BE2C (cell line): ENCODE measurements at regions not wholly inside any gene's neighbourhood (a gene's known extent, or its start where the extent isn't known, plus 50 kb on each side); places are given as distances from the start of the nearest gene placed in this dataset.

ENCODE experiments used
- DNase-seq: peaks from one replicate; pipeline ENCODE4 v3.0.0-alpha.2; 2020
- H3K27me3 ChIP-seq: fragments of 250-450 bp; sonication (Bioruptor Pico); 2 replicates; pipeline ENCODE4 v1.5.1; 2020; ENCODE audit warnings: mild to moderate bottlenecking
- H3K36me3 ChIP-seq: fragments of 250-450 bp; sonication (Bioruptor Pico); 2 replicates; pipeline ENCODE4 v1.5.1; 2020; ENCODE audit warnings: mild to moderate bottlenecking
- H3K4me1 ChIP-seq: fragments of 250-450 bp; sonication (Bioruptor Pico); 2 replicates; pipeline ENCODE4 v1.5.1; 2020
- H3K4me3 ChIP-seq: 2 replicates; pipeline ENCODE4 v1.5.1; 2011; ENCODE audit warnings: low read depth, low read length
- H3K9me3 ChIP-seq: fragments of 250-450 bp; sonication (Bioruptor Pico); 2 replicates; pipeline ENCODE4 v1.5.1; 2020
- CTCF ChIP-seq: IDR thresholded peaks from 2 replicates; pipeline ENCODE4 v1.5.1; 2012; ENCODE audit warnings: mild to moderate bottlenecking, low read depth, low read length

GRCh38 chr13:103694033-103694432 lies 627.8 kb upstream of the SLC10A2 start:
- no peak for TF ChIP-seq CTCF
- Histone ChIP-seq H3K4me3 (no peak overlapping the region), H3K4me1 (peaks cover 11% of the 10 kb centered on the region), H3K27me3 (no peaks in the 10 kb centered on the region), H3K9me3 (no peaks in the 10 kb centered on the region), H3K36me3 (no peaks in the 10 kb centered on the region)
- peak; percentile 40 for DNase-seq

GRCh38 chr13:103692442-103692841 lies 626.2 kb upstream of the SLC10A2 start:
- no peaks in the 10 kb centered on the region; the same call in 1 of the 2 replicates for H3K9me3 ChIP-seq
- H3K36me3 ChIP-seq, result no peaks in the 10 kb centered on the region
- no peak for DNase-seq
- peaks cover 11% of the 10 kb centered on the region for H3K4me1 ChIP-seq
- no peak overlapping the region for H3K4me3 ChIP-seq
- H3K27me3 ChIP-seq, result no peaks in the 10 kb centered on the region
- TF ChIP-seq CTCF, result no peak

GRCh38 chr13:103676329-103676728 lies 610.1 kb upstream of the SLC10A2 start:
- Histone ChIP-seq H3K4me1 (peaks cover 8% of the 10 kb centered on the region), H3K9me3 (no peaks in the 10 kb centered on the region), H3K27me3 (no peaks in the 10 kb centered on the region), H3K4me3 (no peak overlapping the region), H3K36me3 (no peaks in the 10 kb centered on the region)
- TF ChIP-seq CTCF, result no peak
- peak; percentile 37 for DNase-seq

GRCh38 chr13:103671547-103671946 lies 605.3 kb upstream of the SLC10A2 start:
- Histone ChIP-seq H3K4me3 (no peak overlapping the region), H3K9me3 (no peaks in the 10 kb centered on the region), H3K27me3 (no peaks in the 10 kb centered on the region), H3K4me1 (peaks cover 9% of the 10 kb centered on the region), H3K36me3 (no peaks in the 10 kb centered on the region)
- no peak for DNase-seq
- TF ChIP-seq CTCF, result no peak

GRCh38 chr13:103663996-103664395 lies 597.8 kb upstream of the SLC10A2 start:
- no peak for DNase-seq
- Histone ChIP-seq H3K36me3 (no peaks in the 10 kb centered on the region), H3K4me1 (peaks cover 7% of the 10 kb centered on the region; the same call in 1 of the 2 replicates), H3K27me3 (no peaks in the 10 kb centered on the region), H3K4me3 (no peak overlapping the region), H3K9me3 (no peaks in the 10 kb centered on the region)
- TF ChIP-seq CTCF, result no peak

GRCh38 chr13:103656311-103656710 lies 590.1 kb upstream of the SLC10A2 start:
- no peaks in the 10 kb centered on the region for H3K36me3 ChIP-seq
- H3K4me3 ChIP-seq, result no peak overlapping the region
- TF ChIP-seq CTCF, result no peak
- no peak for DNase-seq
- no peaks in the 10 kb centered on the region for H3K27me3 ChIP-seq
- H3K4me1 ChIP-seq, result 0 out of 2 replicates have a peak, but pooled peaks cover 4% of the 10 kb centered on the region
- no peaks in the 10 kb centered on the region for H3K9me3 ChIP-seq
